Inflammatory macrophage (primary cell): ENCODE measurements at regions not wholly inside any gene's neighbourhood (a gene's known extent, or its start where the extent isn't known, plus 50 kb on each side); places are given as distances from the start of the nearest gene placed in this dataset.

Experiments used
- DNase-seq, 2 donors: peaks; one replicate each; pipeline ENCODE4 v3.0.0-alpha.2; 2020 to 2022

GRCh38 chr6:22670605-22671004 is 101.2 kb downstream of the HDGFL1 start:
- DNase-seq: no peak

GRCh38 chr6:22673474-22673873 is 104.1 kb downstream of the HDGFL1 start:
- no peak for DNase-seq

- no peak for DNase-seq
Measured at GRCh38 chr6:22680950-22681349, 111.6 kb downstream of the HDGFL1 start.

- no peak for DNase-seq
Measured at GRCh38 chr6:22681761-22682160, 112.4 kb downstream of the HDGFL1 start.

- no peak for DNase-seq
Measured at GRCh38 chr6:22682979-22683378, 113.6 kb downstream of the HDGFL1 start.

GRCh38 chr6:22690446-22690845 is 121.1 kb downstream of the HDGFL1 start:
- no peak for DNase-seq

- no peak for DNase-seq
Measured at GRCh38 chr6:22694092-22694724, 124.8 kb downstream of the HDGFL1 start.

GRCh38 chr6:22696481-22696880 is 127.1 kb downstream of the HDGFL1 start:
- DNase-seq: no peak

- DNase-seq: no peak
Measured at GRCh38 chr6:22697306-22697705, 127.9 kb downstream of the HDGFL1 start.

- DNase-seq: no peak
Measured at GRCh38 chr6:22699151-22699550, 129.8 kb downstream of the HDGFL1 start.

GRCh38 chr6:22706651-22707050 is 137.3 kb downstream of the HDGFL1 start:
- DNase-seq: no peak

GRCh38 chr6:22708469-22708868 is 139.1 kb downstream of the HDGFL1 start:
- DNase-seq: no peak

GRCh38 chr6:22709803-22710202 is 140.4 kb downstream of the HDGFL1 start:
- no peak for DNase-seq

GRCh38 chr6:22716721-22717120 is 147.4 kb downstream of the HDGFL1 start:
- no peak for DNase-seq

- DNase-seq: no peak
Measured at GRCh38 chr6:22717915-22718314, 148.5 kb downstream of the HDGFL1 start.

GRCh38 chr6:22722913-22723312 is 153.5 kb downstream of the HDGFL1 start:
- DNase-seq: no peak

- no peak for DNase-seq
Measured at GRCh38 chr6:22726966-22727365, 157.6 kb downstream of the HDGFL1 start.

- DNase-seq: no peak
Measured at GRCh38 chr6:22727710-22728109, 158.3 kb downstream of the HDGFL1 start.

- DNase-seq: no peak
Measured at GRCh38 chr6:22732176-22732970, 163.0 kb downstream of the HDGFL1 start.

- DNase-seq: no peak
Measured at GRCh38 chr6:22736740-22737139, 167.4 kb downstream of the HDGFL1 start.

GRCh38 chr6:22737331-22737730 is 168.0 kb downstream of the HDGFL1 start:
- no peak for DNase-seq

GRCh38 chr6:22738194-22738593 is 168.8 kb downstream of the HDGFL1 start:
- DNase-seq: no peak

- no peak for DNase-seq
Measured at GRCh38 chr6:22747571-22747970, 178.2 kb downstream of the HDGFL1 start.

- no peak for DNase-seq
Measured at GRCh38 chr6:22748681-22749080, 179.3 kb downstream of the HDGFL1 start.
